ENCODE measurements at regions not wholly inside any gene's neighbourhood (a gene's known extent, or its start where the extent isn't known, plus 50 kb on each side); places are given as distances from the start of the nearest gene placed in this dataset.
"Not testable (repeated sequence)": the region's sequence is repeated elsewhere in the genome, so short reads cannot be mapped to it uniquely, and the experiment has no call there.

DNA sequence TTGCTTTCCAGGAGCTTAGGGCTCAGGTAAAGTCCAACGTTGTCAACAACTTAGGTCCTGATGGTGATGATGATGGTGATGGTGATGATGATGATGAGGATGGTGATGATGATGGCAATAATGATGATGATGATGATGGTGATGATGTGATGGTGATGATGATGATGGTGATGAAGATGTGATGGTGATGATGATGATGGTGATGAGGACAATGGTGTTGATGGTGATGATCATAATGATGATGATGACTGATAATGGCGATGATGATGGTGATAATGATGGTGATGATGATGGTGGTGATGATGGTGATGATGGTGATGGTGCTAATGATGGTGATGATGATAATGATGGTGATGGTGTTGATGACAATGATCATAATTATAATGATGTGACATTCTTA is 750.2 kb downstream of the TBC1D22A start:
- Histone ChIP-seq H3K27ac (ENCODE audit: low read depth, low read length) (no peak overlapping the region), H3K4me1 (ENCODE audit: insufficient read depth, low read length) (no peaks in the 10 kb centered on the region), H3K36me3 (ENCODE audit: insufficient read depth, low read length) (no peaks in the 10 kb centered on the region), H3K27me3 (ENCODE audit: control insufficient read depth in 1 of 2, insufficient read depth in 2 of 2, low read length in 2 of 2) (no peaks in the 10 kb centered on the region), H3K4me3 (ENCODE audit: low read depth in 1 of 2, low read length in 2 of 2) (no peak overlapping the region), H3K9me3 (ENCODE audit: low read length) (no peaks in the 10 kb centered on the region), H3K9ac (ENCODE audit: low read length) (no peak overlapping the region)

DNA sequence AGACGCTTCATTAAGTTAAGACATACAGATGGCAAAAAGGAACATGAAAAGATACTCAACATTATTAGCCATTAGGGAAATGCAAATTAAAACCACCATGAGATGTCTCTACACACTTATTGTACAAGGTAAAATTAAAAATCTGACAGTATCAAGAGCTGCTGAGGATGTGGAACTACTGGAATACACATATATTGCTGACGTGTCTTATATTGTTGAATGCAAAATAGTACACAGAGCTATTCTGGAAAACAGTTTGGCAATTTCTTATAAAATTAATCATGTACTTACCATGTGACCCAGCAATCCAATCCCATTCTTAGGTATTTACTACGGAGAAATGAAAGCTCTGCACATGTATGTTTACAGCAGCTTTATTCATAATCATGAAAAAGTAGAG is 742.5 kb downstream of the TBC1D22A start:
- no peaks in the 10 kb centered on the region for H3K36me3 ChIP-seq (ENCODE audit: insufficient read depth, low read length)
- no peaks in the 10 kb centered on the region for H3K4me1 ChIP-seq (ENCODE audit: insufficient read depth, low read length)
- no peaks in the 10 kb centered on the region for H3K27me3 ChIP-seq (ENCODE audit: control insufficient read depth in 1 of 2, insufficient read depth in 2 of 2, low read length in 2 of 2)
- no peak overlapping the region for H3K27ac ChIP-seq (ENCODE audit: low read depth, low read length)
- H3K4me3 ChIP-seq (ENCODE audit: low read depth in 1 of 2, low read length in 2 of 2), result no peak overlapping the region
- H3K9ac ChIP-seq (ENCODE audit: low read length), result no peak overlapping the region
- H3K9me3 ChIP-seq (ENCODE audit: low read length), result no peaks in the 10 kb centered on the region

DNA sequence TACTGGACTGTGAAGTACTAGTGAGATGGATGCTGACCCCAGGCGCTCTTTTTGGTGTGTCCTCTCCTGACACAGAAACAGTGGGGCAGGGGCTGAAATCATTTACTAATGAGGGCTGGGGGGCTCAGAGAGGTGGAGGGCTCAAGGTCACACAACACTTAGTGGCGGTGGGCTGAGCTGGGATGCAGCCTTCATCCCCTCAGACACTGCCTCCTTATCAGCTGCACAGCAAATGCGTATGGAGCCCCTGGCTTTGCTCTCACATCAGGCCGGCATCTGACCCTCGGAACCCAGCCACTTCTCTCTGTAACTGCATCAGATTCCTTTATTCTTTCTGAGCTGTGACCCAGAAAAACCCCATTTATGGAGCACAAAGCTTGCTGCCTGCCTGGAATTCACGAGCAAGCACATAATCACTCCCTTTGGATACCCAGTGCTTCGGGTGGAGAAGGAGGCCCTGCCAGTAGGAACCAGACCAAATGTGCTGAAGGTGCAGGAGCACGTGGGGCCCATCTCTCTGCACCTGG is 736.6 kb downstream of the TBC1D22A start:
- Histone ChIP-seq H3K4me3 (ENCODE audit: low read depth in 1 of 2, low read length in 2 of 2) (no peak overlapping the region), H3K9me3 (ENCODE audit: low read length) (no peaks in the 10 kb centered on the region), H3K27ac (ENCODE audit: low read depth, low read length) (no peak overlapping the region), H3K36me3 (ENCODE audit: insufficient read depth, low read length) (no peaks in the 10 kb centered on the region), H3K27me3 (ENCODE audit: control insufficient read depth in 1 of 2, insufficient read depth in 2 of 2, low read length in 2 of 2) (peaks cover 0 to 5% of the 10 kb centered on the region in 2 donors), H3K4me1 (ENCODE audit: insufficient read depth, low read length) (no peaks in the 10 kb centered on the region), H3K9ac (ENCODE audit: low read length) (no peak overlapping the region)

DNA sequence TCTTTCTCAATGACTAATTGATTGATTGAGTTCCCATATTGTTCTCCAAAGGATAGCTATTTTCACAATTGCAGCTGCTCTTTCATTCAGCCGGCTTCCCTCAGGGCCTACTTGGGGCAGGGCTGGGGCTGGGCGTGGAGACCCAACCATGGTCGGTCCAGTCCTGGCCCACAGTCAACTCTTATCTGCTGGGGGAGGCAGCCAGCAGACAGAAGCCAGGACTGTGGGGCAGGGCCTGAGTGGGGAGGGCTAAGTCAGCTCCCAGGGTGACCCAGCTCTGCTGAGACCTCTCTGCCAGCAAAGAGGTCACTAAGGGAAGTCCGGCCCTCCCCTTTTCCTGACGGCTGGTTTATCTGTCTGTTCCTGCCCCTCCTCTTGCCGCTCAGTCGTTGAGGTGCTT is 735.2 kb downstream of the TBC1D22A start:
- Histone ChIP-seq H3K4me1 (ENCODE audit: insufficient read depth, low read length) (no peaks in the 10 kb centered on the region), H3K27ac (ENCODE audit: low read depth, low read length) (no peak overlapping the region), H3K27me3 (ENCODE audit: control insufficient read depth in 1 of 2, insufficient read depth in 2 of 2, low read length in 2 of 2) (peaks cover 0 to 5% of the 10 kb centered on the region in 2 donors), H3K9ac (ENCODE audit: low read length) (no peak overlapping the region), H3K4me3 (ENCODE audit: low read depth in 1 of 2, low read length in 2 of 2) (no peak overlapping the region), H3K36me3 (ENCODE audit: insufficient read depth, low read length) (no peaks in the 10 kb centered on the region), H3K9me3 (ENCODE audit: low read length) (no peaks in the 10 kb centered on the region)

DNA sequence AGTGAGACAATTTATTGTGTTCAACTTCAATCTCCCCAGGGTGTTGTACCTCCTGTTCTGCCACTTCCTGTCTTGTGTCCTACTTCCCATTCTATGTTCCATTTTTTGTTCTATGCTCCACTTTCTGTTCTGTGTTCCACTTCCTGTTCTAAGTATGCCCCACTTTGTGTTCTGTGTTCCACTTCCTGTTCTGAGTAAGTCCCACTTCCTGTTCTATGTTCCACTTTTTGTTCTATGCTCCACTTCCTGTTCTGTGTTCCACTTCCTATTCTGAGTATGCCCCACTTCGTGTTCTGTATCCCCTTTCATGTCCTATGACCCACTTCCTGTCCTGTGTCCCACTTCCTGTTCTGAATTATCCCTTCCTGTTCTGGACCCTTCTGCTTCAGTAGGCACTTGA is 732.7 kb downstream of the TBC1D22A start:
- Histone ChIP-seq H3K9ac (ENCODE audit: low read length) (no peak overlapping the region), H3K4me1 (ENCODE audit: insufficient read depth, low read length) (no peaks in the 10 kb centered on the region), H3K4me3 (ENCODE audit: low read depth in 1 of 2, low read length in 2 of 2) (no peak overlapping the region), H3K36me3 (ENCODE audit: insufficient read depth, low read length) (no peaks in the 10 kb centered on the region), H3K27ac (ENCODE audit: low read depth, low read length) (no peak overlapping the region), H3K9me3 (ENCODE audit: low read length) (no peaks in the 10 kb centered on the region), H3K27me3 (ENCODE audit: control insufficient read depth in 1 of 2, insufficient read depth in 2 of 2, low read length in 2 of 2) (peaks cover 0 to 5% of the 10 kb centered on the region in 2 donors)

DNA sequence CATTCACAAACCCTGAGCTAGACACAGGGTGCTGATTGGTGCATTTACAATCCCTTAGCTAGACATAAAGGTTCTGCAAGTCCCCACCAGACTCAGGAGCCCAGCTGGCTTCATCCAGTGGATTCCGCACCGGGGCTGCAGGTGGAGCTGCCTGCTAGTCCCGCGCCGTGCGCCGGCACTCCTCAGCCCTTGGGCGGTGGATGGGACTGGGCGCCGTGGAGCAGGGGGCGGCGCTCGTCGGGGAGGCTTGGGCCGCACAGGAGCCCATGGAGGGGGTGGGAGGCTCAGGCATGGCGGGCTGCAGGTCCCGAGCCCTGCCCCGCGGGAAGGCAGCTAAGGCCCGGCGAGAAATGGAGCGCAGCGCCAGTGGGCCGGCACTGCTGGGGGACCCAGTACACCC is 725.7 kb downstream of the TBC1D22A start:
- H3K9me3 ChIP-seq (ENCODE audit: low read length); H3K4me3 ChIP-seq (ENCODE audit: low read depth in 1 of 2, low read length in 2 of 2); H3K4me1 ChIP-seq (ENCODE audit: insufficient read depth, low read length); H3K27me3 ChIP-seq (ENCODE audit: control insufficient read depth in 1 of 2, insufficient read depth in 2 of 2, low read length in 2 of 2); H3K27ac ChIP-seq (ENCODE audit: low read depth, low read length); H3K36me3 ChIP-seq (ENCODE audit: insufficient read depth, low read length); H3K9ac ChIP-seq (ENCODE audit: low read length): not testable (repeated sequence)

DNA sequence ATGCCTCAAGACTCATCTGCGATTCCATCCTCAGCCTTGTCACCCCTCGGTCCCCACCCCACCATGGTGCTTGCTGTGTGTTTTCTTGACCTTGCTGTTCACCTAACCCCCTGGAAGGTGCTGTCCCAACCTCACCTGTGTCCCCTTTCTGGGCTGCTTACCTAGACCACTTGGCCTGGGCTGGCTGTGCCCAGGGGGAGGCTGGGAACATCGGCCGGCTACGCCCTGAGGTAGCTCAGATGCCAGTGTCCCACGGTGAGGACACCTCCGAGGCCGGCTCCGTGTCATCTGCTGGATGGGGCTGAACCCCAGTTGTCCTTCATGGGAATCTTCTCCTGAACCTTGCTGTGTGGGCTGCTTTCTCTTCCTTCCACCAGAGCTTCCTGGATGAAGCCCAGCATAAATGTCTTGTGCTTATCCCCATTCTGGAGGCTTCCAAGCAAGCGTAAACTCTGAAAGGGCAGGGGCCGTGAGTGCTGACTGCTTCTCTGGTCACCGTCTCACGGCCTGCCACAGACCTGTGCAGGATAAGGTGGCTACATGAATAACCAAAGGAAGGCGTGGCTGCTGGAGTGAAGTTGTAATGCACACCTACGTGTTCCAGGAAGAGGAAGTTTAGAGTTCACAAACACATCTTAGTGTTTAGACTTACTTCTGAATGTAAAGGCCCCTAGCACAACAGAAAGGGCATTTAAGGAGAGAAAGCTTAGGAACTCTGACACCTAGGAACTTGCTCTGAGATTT is 724.3 kb downstream of the TBC1D22A start:
- Histone ChIP-seq H3K9ac (ENCODE audit: low read length) (no peak overlapping the region), H3K36me3 (ENCODE audit: insufficient read depth, low read length) (no peaks in the 10 kb centered on the region), H3K4me1 (ENCODE audit: insufficient read depth, low read length) (no peaks in the 10 kb centered on the region), H3K9me3 (ENCODE audit: low read length) (no peaks in the 10 kb centered on the region), H3K4me3 (ENCODE audit: low read depth in 1 of 2, low read length in 2 of 2) (no peak overlapping the region), H3K27ac (ENCODE audit: low read depth, low read length) (no peak overlapping the region), H3K27me3 (ENCODE audit: control insufficient read depth in 1 of 2, insufficient read depth in 2 of 2, low read length in 2 of 2) (no peaks in the 10 kb centered on the region)

DNA sequence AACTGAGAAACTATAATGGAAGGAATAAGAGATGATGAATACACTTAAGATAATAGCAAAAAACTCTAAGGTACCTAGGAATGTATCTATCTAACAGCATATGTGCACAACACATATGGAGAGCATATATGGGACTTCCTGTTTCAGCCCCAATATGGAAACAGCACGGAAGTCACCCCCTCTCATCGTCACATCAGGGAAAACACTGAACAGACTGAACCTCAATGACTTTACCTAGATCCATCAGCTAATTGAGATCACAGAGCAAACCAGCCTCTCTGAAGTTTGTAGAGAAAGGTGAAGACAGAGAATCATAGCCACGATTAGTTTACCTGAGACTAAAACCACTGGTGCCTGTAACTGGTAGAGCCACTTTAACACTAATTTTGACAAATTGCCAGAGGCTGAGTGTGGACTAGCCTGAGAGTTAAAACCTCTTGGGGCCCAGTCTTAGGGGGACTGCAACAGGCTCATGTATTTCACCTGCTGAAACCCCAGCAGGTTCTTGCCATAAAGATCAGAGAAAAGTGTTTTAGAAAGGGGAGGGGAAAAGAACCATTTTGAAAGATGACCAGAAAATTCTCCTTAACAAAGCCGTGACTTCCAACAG is 722.6 kb downstream of the TBC1D22A start:
- no peak overlapping the region for H3K27ac ChIP-seq (ENCODE audit: low read depth, low read length)

DNA sequence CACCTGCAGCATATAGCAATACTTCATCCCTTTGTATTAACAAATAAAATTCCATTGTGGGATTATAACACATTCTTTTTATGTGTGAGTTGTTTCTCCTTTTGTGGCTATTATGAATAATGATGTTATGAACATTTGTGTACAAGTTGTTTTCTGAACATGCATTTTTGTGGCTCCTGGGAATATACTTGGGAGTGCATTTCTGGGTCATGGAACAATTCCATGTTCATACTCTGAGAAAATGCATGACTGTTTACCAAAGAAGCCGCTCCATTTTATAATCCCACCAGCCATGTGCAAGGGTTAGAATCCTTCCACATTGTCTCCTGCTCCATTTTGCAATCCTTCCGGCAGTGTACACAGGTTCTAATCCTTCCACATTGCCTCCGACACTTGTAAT is 713.8 kb downstream of the TBC1D22A start:
- H3K4me3 ChIP-seq (ENCODE audit: low read depth in 1 of 2, low read length in 2 of 2), result no peak overlapping the region
- no peaks in the 10 kb centered on the region for H3K4me1 ChIP-seq (ENCODE audit: insufficient read depth, low read length)
- no peak overlapping the region for H3K9ac ChIP-seq (ENCODE audit: low read length)
- no peaks in the 10 kb centered on the region for H3K36me3 ChIP-seq (ENCODE audit: insufficient read depth, low read length)
- no peaks in the 10 kb centered on the region for H3K9me3 ChIP-seq (ENCODE audit: low read length)
- H3K27ac ChIP-seq (ENCODE audit: low read depth, low read length), result no peak overlapping the region
- H3K27me3 ChIP-seq (ENCODE audit: control insufficient read depth in 1 of 2, insufficient read depth in 2 of 2, low read length in 2 of 2), result no peaks in the 10 kb centered on the region

More for the DNA sequence above, 722.6 kb downstream of the TBC1D22A start:
- H3K4me1 ChIP-seq (ENCODE audit: insufficient read depth, low read length), result no peaks in the 10 kb centered on the region
- H3K9me3 ChIP-seq (ENCODE audit: low read length), result no peaks in the 10 kb centered on the region
- H3K27me3 ChIP-seq (ENCODE audit: control insufficient read depth in 1 of 2, insufficient read depth in 2 of 2, low read length in 2 of 2), result no peaks in the 10 kb centered on the region
- H3K36me3 ChIP-seq (ENCODE audit: insufficient read depth, low read length), result no peaks in the 10 kb centered on the region
- H3K9ac ChIP-seq (ENCODE audit: low read length), result no peak overlapping the region
- no peak overlapping the region for H3K4me3 ChIP-seq (ENCODE audit: low read depth in 1 of 2, low read length in 2 of 2)

DNA sequence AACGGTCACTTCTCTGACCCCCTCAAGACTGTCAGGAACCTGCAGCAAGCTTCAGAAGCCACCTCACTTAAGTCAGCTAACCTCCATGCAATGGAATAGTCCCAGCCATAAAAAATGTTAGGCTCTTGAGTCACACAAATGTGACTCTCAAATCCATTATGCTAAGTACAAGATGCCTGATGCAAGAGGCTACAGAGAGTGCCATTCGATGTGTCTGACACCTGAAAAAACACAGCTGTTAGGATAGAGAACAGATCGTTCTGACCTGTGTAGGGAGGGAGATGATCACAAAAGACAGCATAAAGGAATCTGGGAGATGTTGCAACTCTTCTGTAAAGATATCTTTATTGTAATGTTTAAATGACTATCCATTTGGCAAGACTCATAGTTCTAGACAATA is 712.4 kb downstream of the TBC1D22A start:
- Histone ChIP-seq H3K4me3 (ENCODE audit: low read depth in 1 of 2, low read length in 2 of 2) (no peak overlapping the region), H3K9me3 (ENCODE audit: low read length) (no peaks in the 10 kb centered on the region), H3K36me3 (ENCODE audit: insufficient read depth, low read length) (no peaks in the 10 kb centered on the region), H3K27ac (ENCODE audit: low read depth, low read length) (no peak overlapping the region), H3K4me1 (ENCODE audit: insufficient read depth, low read length) (no peaks in the 10 kb centered on the region), H3K9ac (ENCODE audit: low read length) (no peak overlapping the region), H3K27me3 (ENCODE audit: control insufficient read depth in 1 of 2, insufficient read depth in 2 of 2, low read length in 2 of 2) (no peaks in the 10 kb centered on the region)

DNA sequence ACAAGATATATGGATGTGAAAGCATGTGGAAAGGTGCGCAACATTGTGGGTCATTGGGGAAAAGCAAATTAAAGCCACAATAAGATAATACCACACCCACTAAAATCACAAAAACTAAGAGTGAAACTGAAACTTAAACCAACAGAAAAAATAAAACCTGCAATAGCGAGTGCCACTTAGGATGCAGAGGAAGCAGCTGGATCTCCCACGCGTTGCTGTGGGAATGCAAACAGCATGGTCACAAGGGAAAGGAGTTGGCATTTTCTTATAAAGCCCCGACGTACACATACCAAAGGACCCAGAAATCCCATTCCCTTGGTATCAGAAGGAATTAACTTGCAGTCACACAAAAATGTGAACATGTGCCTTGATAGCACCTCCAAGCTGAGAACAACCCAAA is 712.0 kb downstream of the TBC1D22A start:
- Histone ChIP-seq H3K4me3 (ENCODE audit: low read depth in 1 of 2, low read length in 2 of 2) (no peak overlapping the region), H3K27me3 (ENCODE audit: control insufficient read depth in 1 of 2, insufficient read depth in 2 of 2, low read length in 2 of 2) (no peaks in the 10 kb centered on the region), H3K27ac (ENCODE audit: low read depth, low read length) (no peak overlapping the region), H3K36me3 (ENCODE audit: insufficient read depth, low read length) (no peaks in the 10 kb centered on the region), H3K9me3 (ENCODE audit: low read length) (no peaks in the 10 kb centered on the region), H3K4me1 (ENCODE audit: insufficient read depth, low read length) (no peaks in the 10 kb centered on the region), H3K9ac (ENCODE audit: low read length) (no peak overlapping the region)

DNA sequence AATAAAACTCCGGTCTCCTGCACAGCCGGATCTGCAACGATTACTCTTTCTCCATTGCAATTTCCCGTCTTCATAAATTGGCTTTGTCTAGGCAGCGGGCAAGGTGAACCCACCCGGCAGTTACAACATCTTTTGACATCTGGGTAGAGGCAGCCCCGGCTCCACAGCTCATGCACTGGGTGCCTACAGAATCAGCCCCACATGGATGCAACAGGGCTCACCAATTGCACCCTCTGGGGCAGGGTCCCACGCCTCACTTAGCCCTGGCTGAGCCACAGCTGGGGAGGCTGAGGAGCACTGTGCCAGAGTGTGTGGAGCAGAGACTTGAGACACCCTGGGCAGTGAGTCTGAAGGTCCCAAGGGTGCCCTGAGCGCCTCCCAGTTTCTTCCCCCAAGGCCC is 710.2 kb downstream of the TBC1D22A start:
- Histone ChIP-seq H3K36me3 (ENCODE audit: insufficient read depth, low read length) (no peaks in the 10 kb centered on the region), H3K9me3 (ENCODE audit: low read length) (no peaks in the 10 kb centered on the region), H3K4me3 (ENCODE audit: low read depth in 1 of 2, low read length in 2 of 2) (no peak overlapping the region), H3K4me1 (ENCODE audit: insufficient read depth, low read length) (no peaks in the 10 kb centered on the region), H3K27me3 (ENCODE audit: control insufficient read depth in 1 of 2, insufficient read depth in 2 of 2, low read length in 2 of 2) (no peaks in the 10 kb centered on the region), H3K27ac (ENCODE audit: low read depth, low read length) (no peak overlapping the region), H3K9ac (ENCODE audit: low read length) (no peak overlapping the region)
